Stomach (tissue), 4 donors: ENCODE measurements at regions not wholly inside any gene's neighbourhood (a gene's known extent, or its start where the extent isn't known, plus 50 kb on each side); places are given as distances from the start of the nearest gene placed in this dataset.

ENCODE experiments used
- EP300 ChIP-seq: sonication (generic); formaldehyde crosslinking; IDR thresholded peaks from one replicate; pipeline ENCODE4 v1.6.1; 2017; ENCODE audit warnings: antibody characterized with exemption
- POLR2A ChIP-seq, 4 donors: fragments of 450-650 bp; IDR thresholded peaks; one replicate each; pipeline ENCODE4 v1.6.1; 2016; ENCODE audit warnings: antibody characterized with exemption in 4 of 4, control low read depth in 2 of 4, mild to moderate bottlenecking in 1 of 4, moderate library complexity in 1 of 4
- POLR2AphosphoS5 ChIP-seq, 3 donors: sonication (generic); formaldehyde crosslinking; IDR thresholded peaks; one replicate each; pipeline ENCODE4 v1.6.1; 2016; ENCODE audit warnings: antibody characterized with exemption in 3 of 3

GRCh38 chr20:59446376-59446775 lies 146.0 kb downstream of the EDN3 start:
- no peak for TF ChIP-seq POLR2AphosphoS5 (IDR thresholded peaks at IDR 0.05)
- TF ChIP-seq EP300, result no peak
- no peak for TF ChIP-seq POLR2A (IDR thresholded peaks at IDR 0.05)
